ENCODE measurements at regions not wholly inside any gene's neighbourhood (a gene's known extent, or its start where the extent isn't known, plus 50 kb on each side); places are given as distances from the start of the nearest gene placed in this dataset.
A peak's percentile ranks its signal among the peaks of the same experiment; 100 is the strongest.

DNA sequence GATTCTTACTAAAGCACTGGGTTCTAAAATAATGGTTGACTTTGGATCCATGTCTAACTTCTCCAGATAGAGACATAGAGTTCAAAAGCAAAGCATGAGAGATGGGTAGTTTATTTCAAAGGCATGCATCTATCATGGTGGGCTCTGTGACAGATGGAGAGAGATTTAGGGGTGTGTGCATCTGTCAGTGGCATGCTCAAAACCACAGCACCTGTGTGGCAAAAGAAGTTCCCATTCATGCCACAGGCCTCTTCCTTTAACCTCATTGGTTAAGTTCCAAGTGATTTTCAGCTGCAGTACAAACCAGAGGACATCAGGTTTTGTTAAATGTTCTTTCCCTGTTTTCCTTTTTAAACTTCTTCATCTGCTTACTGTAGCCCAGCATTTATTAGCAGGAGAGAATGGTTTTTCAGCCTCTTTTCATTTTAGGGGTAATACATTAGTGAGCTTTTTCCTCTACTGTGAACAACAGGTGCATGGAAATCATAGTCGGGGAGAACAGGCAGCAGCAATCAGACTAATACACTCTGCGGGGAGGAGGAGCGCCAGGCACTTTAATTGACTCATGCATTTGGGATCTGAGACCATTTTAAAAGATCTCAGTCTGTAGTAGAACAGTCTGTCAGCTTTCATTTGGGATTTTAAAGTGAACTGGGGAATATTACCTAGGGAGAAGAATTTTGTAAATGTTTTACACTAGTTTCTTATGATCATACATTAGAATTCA is 52.4 kb upstream of the UPP2 start:
- no peak for DNase-seq

DNA sequence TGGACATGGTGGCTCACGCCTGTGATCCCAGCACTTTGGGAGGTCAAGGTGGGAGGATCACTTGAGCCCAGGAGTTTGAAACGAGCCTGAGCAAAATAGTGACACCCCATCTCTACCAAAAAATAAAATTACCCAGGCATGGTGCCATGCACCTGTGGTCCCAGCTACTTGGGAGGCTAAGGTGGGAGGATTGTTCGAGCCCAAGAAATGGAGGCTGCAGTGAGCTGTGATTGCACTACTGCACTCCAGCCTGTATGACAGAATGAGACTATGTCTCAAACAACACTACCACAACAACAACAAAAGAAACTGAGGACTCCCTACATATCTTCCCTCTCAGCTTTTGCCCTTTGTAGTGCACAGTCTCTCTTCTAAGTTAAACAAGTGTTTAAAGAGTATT is 53.3 kb upstream of the UPP2 start:
- DNase-seq = no peak

DNA sequence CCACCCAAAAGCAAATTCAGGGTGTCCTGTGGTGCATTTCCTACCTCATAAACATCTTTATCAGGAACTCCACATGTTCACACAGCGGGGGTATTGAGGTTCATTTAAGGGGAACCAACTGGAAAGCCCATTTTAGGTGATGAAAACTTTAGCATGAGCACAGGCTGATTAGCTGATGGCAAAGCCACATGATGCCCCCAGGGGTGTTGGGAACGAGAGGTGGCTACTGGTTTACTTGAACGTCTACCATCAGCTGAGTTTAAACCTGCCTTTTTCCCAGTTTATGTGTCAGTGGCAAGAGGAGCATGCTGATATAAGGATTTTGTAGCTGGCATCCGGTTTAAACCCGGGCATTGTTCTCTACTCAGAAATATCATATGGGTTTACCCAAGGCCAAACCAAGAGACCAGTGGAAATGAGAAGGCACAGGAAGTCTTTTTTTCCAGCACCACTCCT is 54.5 kb upstream of the UPP2 start:
- no peak for DNase-seq

DNA sequence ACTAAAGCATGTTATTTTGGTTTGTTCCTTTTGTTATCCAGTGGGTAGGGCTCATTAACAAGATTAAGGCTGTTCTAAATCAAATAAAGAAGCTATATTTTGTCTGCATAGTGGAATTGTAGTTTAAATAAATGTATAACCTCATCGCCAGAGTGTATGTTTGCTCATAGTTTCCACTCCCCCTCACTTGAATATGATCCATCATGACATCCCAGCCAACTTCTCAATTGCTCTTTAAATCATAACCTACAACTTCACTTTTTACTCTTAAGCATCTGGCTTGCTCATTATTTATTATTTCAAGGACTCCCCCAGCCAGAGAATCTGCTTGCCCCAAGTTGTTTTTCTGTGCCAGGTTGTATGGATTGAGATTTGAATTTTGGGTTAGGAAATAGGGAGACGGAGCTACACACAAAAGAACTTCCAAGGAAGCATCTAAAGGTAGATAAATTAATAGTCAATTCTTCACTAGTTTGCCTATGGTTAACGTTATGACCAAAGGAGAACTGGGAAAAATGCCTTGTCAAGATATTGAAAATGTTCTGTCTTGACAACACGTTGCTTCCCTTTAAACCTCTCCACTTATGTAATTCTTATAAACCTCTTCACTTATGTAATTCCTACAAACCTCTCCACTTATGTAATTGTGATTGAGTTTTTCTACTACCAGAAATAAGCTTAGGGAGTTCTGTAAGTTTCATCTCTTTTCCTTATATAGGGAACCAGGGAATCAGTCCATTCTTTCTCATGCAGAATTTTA is 55.4 kb upstream of the UPP2 start:
- DNase-seq = no peak

DNA sequence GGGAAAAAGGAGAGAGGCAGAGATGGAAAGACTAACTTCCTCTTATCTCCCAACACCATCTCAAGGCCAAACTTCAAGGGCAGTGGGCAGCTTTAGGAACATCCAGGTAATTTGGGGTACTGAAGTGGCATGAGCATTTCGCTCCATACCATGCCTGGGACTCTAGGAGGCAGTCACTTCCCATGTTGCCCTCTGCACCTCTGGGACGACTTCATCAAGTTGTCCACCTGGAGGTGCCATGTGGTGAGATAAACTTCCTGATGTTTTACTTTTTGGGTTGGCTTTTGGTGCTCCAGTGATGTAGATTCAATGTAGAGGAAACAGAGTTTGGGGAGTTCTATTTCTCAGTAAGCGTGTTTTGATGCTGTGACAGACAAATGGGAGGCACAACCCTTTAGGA is 56.3 kb upstream of the UPP2 start:
- no peak for DNase-seq

DNA sequence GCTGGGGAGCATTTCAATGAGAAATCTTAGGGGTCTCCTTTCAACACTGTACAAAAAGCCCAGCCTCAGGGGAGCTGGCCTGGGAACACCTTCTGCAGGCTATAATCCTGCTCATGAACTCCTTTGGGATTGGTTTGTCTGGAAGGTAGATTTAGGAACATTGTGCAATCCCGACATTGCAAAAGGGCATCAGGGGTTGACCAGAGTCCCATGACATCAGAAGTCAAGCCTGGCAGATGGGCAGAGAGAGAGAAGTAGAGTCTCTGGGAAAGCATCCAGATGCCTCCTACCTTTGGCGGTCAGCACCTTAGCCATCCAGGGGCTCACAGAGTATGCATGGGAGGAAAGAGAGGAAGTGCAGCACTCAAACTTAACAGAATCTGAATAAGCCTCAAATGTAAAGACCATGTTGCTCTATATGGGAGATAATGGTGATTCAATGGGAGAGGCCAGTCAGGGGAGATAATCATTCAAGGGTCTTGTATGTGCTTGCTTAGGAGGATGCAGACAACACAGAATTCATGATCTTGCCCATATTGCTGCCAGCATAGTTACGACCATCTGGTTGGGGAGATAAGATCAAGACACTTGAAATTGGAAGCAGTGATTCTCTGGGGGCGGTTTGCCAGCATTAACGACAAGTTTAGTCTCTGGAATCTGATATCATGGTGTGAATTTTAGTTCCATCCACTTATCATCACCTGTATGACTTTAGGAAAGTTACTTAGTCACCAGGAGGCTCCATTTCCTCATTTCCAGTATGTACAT is 58.3 kb upstream of the UPP2 start:
- no peak for DNase-seq

DNA sequence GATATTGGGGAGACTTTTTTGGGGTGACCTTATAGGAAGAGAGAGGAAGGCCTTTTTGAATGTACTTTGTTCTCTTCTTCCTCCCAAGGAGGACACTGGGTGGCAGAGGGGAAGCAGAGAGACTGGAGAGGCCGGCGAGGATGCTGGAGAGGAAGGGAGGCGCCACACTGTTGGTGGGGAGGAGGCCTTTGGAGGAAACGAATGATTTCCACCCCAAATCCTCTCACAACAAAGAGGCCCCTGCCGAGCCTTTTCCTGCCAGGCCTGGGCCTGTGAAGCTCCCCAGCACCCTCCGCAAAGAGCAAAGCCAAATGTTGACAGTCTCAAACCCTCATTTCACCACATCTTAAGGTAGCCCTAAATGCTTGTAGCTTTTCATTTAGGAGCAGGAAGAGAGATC is 59.0 kb upstream of the UPP2 start:
- no peak for DNase-seq

DNA sequence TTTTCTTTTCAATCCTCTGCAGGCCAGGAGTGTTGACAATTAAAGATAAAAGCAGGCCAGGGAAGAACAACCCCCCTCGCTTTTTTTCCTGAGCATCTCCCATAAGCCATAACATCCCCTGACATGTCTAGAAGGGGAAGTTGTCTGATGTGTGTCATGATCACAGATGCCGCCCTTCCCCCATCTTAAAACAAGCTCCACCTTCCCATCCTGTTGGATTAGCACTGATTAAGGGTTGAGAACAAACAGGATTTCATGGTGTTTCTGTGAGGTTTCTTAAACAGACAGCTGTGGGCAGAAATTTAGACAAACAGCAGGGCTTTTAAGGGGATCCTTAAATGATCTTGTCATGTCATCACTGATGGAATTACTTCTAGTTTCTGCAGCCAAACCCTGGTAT is 59.4 kb upstream of the UPP2 start:
- no peak for DNase-seq

DNA sequence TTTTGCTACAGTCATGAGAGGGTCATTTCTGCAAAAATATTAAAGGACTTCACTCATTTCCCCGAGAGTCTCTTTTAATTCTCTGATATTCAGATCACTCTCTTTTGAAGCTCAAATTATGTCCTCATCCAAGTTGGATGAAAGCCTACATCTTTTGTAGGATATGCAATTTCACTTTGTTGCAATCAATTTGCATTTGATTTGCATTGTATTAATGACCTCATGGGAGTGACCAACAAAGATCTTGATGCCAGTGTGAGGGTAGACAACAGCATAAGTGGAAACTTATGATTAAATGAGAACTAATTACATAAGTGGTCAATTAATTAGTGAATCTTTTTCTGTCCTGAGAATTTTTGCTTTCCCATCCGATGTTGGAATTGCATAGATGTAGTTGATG is 60.3 kb upstream of the UPP2 start:
- no peak for DNase-seq

DNA sequence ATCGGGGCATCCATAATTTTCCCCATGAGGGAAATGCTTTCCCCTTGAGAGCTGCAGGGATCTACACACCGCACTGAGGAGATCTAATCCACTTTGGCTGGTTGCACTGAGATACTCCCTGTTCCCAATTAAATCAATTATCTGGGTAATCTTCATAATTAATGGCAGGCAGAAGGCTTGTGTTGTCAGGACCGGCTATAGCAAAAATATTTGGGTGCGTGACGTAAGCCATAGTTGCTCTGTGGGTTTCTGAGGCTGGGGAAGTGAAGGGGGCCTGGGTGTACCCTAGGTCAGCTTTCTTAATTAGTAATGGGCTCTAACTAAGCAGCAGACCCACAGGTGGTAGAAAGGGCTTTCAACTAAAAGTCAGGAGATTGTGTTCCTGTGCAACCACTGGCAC is 62.8 kb upstream of the UPP2 start:
- DNase-seq = no peak

DNA sequence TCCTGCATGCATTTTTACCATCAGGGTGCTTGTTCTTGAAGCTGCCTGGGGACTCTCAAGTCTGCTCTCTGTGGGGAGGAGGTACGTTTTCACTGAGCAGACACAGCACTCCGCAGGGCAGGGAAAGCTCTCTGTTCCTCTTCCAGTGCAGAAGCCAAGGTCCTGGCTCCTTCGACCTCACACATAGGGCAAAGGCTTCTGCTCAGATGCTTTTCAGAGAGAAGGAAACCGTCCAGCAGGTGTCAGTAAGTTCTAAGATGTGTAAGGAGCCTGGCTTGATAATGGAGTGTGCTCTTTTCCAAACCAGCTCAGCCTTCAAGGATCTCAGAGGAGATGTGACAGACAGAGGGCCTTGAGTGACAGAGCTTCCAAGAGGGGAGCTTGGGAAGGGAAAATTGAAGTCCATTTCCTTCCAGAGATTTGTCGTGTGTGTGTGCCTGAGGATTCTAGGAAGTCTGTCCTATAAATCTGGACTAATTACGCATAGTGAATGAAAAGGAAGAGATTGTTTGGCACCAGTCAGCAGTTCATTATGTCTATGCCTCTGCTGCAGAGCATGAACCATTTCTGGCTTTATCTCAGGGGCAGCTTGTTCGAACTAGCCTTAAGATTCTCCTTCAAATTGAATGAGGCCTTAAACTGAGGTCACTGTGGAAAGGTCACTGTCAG is 67.3 kb upstream of the UPP2 start:
- DNase-seq = no peak

DNA sequence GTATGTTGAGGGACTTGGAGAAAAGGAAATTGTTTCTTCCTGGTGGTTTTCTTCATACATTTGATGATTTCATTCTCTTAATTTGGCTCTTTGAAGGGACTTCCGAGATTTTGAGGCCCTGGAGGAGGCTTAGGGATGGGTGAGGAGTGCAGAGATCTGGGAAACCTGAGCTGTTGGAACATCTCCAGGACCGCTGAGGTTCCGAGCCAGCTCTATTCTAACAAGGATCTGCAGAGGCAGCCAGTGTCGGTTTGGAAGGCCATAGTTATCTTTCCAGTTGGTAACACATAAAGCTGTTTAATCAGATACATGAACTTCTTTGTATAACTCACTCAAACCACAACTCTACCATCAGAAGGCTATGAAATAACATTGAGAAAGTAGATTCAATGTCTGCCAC is 70.3 kb upstream of the UPP2 start:
- no peak for DNase-seq

DNA sequence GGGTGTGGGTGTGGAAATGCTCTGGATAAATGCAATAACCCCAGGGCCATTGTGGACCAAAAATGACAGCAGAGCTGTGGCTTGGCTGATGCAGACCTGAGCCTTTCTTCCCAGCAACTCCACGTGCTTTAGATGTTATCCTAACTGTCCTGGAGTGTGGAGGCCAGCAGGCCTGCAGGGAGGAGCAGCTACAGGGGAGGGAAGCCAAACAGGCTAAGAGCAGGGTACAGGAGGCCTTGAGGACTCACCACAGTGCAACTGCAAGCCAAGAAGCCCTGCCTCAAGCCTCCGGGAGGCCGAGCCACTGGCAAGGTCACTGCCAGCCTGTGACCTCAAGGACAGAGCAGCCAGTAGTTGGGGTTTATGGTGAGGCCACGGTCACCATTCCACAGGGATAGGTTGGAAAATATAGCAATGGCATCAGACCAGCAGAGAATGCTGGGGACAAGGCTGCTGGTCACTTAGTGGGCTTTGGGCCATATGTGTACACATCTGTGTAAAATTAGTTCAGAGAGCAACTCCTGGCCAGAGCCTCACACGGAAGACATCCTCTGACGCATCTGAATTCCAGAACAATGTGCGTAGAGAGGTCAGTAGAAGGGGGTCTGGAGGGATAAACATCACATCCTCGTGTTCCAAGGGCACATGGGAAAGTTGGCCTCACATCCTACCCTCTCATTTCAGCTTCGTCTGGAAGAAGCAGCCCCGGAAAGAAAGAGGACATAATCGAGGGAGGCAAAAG is 76.2 kb upstream of the UPP2 start:
- no peak for DNase-seq

DNA sequence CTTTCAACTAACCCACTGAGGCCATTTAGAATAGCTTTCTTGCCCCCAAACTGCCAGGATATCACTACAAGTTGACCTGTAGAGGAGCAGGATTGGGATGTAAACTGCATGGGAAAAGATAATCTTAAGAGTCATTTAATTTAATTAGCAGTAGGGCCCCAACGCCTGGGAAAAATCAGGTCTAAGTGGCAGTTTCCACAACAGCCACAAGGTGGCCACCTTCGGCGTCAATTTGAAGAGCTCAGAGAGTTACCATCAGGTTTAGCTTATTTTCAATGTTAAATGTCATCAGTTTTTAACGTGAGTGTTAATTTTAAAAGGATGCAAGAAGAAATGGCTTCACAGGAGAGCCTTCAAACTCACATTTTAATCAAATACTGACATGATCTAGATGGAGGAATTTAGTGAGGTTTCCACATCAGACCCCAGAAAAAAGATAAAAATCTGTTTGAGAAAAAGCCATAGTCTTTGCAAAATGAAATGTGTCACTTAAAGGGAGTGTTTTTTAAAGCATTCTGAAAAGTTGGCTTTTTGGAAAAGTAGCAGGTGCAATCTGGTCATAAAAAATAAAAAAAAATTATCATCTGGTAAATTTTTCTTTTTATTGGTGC is 77.3 kb upstream of the UPP2 start:
- peak; percentile 81 for DNase-seq

DNA sequence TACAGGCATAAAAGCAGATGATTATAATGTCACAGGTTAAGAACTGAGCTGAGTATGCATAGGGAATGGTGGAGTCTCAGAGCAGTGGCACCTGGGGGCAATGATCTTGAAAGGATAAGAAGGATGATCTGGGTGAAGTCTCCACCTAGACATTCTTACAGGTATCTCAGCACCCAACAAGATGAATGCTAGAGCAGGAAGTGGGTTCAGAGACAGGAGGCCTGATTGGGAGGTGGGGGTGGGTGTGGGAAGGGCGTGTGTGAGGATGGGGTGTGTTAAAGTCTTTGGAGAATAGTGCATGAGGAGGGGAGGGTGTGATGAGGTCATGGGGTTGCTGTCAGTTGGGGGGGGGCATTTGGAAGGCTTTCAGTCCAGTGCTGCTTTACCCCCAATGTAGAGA is 78.8 kb upstream of the UPP2 start:
- DNase-seq = no peak

DNA sequence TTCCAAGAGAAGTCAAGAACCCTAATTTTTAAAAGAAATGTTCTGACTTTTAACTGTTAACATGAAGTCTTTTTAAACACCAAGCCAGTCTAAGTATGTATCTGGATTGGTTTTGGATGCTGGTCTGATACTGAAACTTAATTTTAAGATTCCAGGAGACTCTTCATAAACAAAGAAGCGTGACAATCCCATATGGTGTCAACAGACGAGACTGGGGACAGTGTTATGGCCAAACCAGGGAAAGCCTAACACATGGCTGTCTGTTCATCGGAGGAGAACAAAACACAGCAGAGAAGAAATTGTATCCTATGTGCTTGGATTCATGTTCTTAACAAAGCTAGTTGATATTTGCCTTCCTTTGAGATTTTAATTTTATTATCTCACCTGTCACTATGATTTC is 80.5 kb upstream of the UPP2 start:
- no peak for DNase-seq

DNA sequence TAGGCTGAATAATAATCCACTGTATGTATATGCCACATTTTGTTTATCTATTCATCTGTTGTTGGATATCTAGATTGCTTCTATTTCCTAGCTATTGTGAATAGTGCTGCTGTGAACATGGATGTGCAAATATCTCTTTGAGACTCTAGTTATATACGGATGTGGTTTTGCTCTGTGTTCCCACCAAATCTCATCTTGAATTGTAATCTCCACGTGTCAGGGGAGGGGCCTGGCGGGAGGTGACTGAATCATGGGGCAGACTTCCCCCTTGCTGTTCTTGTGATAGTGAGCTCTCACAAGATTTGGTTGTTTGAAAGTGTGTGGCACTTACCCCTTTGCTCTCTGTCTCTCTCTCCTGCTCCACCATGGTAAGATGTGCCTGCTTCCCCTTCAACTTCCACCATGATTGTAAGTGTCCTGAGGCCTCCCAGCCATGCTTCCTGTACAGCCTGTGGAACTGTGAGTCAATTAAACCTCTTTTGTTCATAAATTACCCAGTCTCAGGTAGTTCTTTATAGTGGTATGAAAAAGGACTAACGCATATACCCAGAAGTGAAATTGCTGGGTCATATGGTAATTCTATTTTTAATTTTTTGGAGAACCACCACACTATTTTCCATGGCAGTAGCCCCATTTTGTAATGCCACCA is 86.1 kb upstream of the UPP2 start:
- no peak for DNase-seq

DNA sequence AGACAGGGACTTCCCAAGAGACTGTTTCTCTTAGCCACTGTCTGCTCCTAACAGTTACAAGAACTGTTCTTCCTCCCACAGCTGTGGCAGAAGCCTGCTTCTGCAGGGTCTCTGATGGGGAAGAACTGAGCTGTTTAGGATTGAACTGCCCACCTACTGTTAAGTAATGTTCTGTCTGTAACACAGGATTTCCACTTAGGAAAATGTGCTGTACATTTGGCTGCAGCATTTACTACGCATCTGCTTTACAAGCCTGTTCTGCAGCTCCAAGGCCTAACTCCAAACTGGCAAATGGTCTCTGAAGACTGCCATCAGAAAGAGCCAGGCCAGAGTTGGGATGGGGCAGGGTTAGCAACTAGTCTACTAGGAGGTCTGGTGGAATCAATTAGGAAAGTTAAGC is 87.8 kb upstream of the UPP2 start:
- no peak for DNase-seq

DNA sequence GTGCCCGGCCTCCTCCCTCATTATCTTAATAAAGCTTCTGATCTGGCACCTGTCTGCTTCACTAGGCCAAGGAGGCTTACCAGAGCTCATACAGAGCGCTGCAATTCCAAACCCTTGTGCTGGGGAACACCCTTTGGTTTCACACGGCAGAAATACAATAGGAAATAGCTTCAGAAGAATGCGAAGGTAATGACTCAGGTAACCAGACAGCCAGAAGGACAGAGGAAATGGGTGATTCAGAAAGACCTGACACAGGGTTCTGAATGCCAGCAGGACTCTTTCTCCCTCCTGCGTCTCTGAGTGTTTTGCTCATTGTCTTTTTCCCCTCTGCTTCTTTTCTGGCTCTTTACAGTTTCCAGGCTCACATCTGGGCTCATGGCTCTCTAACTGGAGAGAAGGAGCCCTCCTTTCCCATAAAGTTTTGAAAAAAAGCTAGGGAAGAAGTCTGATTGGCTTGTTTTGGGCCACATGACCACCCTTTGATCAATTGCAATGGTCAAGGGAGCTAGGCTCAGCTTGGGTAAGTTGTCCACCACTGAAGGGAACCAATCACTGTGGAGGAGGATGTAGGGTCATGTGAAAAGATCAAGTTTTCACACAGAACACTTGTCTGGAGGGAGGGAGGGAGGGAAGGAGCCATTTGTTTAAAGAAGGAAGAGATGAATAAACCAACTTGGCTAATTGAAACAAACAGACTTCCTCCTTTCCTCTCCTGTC is 90.5 kb upstream of the UPP2 start:
- no peak for DNase-seq

DNA sequence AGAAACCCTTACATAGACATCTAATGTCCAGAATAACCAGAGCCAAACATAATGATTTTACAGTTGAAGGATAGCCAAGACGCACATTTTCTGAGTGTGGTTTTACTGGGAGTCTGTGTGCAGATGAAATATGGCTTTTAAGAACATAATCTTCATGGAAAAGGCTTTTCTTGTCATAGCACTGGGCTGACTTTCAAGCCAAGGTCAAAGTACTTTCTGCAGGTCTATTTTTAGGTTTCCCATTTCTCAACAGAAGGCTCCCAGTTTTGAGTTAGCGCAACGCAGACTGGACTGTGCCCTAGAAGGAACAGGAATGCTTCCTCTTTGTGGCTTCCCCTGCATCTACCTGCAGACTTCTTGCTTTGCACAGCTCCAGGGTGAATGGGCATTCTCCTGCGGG is 92.3 kb upstream of the UPP2 start:
- DNase-seq = no peak

Measured in activated CD8-positive, alpha-beta memory T cell treated with anti-CD3 and anti-CD28 coated beads for 24 hours (primary cell).